ENCODE measurements at regions not wholly inside any gene's neighbourhood (a gene's known extent, or its start where the extent isn't known, plus 50 kb on each side); places are given as distances from the start of the nearest gene placed in this dataset.

DNA sequence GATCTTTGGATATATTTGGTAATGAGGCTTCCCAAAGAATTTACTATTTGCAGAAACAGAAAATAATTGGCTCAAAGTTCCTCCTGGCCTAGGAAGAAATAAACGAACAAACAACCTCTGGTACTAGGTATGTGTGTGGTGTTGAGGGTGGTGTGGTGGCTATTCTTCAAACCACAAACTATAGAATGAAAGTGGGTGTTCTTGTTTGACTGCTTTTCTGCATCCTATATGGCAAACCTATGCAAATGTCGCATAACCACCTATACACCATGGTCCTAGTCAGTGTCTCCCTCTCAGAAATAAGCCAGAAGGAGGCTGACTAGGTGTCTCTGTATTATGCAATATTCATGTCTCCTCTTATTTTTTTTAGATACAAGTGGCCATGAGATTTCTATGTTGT, 106.6 kb upstream of the PCDH18 start:
- TF ChIP-seq, protein P1, sequence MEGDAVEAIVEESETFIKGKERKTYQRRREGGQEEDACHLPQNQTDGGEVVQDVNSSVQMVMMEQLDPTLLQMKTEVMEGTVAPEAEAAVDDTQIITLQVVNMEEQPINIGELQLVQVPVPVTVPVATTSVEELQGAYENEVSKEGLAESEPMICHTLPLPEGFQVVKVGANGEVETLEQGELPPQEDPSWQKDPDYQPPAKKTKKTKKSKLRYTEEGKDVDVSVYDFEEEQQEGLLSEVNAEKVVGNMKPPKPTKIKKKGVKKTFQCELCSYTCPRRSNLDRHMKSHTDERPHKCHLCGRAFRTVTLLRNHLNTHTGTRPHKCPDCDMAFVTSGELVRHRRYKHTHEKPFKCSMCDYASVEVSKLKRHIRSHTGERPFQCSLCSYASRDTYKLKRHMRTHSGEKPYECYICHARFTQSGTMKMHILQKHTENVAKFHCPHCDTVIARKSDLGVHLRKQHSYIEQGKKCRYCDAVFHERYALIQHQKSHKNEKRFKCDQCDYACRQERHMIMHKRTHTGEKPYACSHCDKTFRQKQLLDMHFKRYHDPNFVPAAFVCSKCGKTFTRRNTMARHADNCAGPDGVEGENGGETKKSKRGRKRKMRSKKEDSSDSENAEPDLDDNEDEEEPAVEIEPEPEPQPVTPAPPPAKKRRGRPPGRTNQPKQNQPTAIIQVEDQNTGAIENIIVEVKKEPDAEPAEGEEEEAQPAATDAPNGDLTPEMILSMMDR (conservative IDR thresholded peaks at IDR 0.05), result no peak
- no peak for TF ChIP-seq ZFX (IDR thresholded peaks at IDR 0.05)
